ENCODE measurements at regions not wholly inside any gene's neighbourhood (a gene's known extent, or its start where the extent isn't known, plus 50 kb on each side); places are given as distances from the start of the nearest gene placed in this dataset.
"Not testable (repeated sequence)": the region's sequence is repeated elsewhere in the genome, so short reads cannot be mapped to it uniquely, and the experiment has no call there.

DNA sequence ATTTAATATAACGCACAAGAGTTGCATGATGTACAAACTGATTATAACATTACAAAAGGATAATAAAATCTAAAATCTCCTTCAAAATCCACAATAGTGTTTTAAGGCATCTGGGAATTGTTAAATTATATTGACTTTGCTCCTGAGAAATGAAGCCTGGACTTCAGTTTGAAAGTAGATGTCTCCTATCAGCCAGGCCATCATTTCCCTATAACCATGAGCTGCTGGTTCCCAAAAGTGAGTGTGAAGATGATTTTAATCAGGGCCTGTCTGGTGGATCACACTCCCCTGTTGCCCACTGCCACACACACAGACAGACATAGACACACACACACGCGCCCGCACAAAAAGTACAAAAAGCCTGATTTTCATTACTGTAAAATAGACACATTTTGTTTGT, 480.7 kb downstream of the RPS29 start:
- no peak for DNase-seq

DNA sequence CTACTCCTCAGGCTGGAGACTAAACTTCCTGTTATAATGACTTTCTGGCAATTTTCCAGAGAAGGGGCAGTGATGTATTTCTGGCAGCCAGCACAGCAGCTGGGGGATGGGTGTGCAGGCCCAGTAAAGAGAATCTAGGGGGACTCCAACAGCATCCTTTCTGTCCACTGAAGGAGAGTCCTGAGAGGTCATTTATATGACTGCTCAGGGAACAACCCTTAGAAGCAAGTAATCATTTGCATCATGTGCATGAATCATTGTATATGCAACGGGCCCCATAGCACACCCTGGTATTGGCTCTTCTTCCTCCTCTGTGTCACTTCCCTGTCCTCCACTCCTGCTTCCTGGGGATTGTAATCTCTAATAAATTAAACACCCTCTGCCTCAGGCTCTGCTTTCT, 493.8 kb downstream of the RPS29 start:
- DNase-seq = no peak

DNA sequence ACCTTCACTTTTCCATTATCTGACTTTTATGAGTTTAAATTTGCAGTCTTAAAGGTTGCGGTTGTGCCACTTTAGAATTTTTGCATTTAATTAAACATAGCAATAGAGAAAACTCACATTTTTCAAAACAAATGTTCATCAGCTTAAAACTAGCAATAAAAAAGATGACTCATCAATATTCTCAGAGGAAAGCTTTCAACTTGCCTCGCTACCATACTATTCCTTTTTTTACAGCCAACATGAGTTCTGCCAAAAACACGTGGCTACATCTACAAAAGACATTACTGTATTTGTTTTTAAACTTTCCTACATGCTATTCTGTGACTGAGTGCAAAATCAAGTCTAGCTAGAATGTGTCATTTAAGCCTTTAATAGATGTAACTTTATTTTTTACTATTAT, 497.1 kb downstream of the RPS29 start:
- no peak for DNase-seq

DNA sequence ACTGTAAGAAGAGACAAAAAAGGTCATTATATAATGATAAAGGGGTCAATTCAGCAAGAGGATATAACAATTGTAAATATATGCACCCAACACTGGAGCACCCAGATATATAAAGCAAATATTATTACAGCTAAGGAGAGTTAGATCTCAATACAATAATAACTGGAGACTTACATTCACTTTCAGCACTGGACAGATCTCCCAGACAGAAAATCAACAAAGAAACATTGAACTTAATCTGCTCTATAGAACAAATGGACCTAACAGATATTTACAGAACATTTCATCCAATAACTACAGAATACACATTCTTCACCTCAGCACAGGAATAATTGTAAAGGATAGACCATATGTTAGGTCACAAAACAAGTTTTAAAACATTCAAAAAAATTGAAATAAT, 512.9 kb downstream of the RPS29 start:
- not testable (repeated sequence) for DNase-seq

DNA sequence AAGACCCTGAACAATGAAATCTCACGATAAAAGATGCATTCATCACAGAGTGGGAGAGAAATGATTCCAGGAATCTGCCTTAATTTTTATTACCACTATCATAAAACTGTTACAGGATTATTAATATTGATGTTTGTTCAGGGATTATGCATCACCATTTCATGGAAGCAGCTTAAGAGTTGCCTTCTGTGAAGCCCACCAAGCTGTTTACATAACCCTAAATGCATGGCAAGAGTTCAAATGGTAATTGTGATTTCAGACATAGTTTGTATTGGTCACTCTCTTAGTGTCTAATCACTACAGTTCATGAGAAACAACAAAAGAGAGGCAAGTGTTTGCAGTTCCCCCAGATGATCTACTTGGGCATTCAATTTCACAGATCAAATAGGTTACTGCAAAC, 527.7 kb downstream of the RPS29 start:
- no peak for DNase-seq

DNA sequence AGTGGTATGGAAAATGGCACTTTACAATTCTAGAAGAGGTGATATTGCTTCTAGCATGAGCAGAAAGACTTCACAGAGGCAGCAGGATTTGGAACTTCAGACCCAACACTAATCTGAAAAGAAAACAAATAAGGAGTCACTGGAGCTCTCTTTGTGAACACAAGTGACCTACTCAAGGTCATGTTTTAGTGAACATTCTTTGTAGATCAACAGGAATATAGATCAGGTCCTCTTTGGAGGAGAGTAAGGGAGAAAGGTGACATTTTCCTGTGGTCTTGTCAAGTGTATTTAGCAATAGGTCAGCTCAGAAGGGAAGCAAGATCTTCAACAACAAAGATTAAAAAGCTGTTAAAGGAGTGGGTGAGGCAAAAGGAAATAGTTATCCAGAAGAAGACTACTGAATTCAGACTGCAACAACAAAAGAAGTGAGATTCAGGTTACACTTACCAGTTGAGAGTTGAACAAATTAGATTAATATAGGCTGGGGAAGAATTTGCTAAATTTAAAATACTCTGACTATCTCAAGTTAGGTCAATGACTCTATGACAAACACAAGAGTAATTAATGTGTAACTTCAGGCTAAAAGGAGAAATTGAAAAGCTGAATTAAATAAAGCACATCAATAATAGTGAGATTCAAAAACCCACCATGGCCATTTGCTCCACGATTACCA, 528.2 kb downstream of the RPS29 start:
- no peak for DNase-seq

DNA sequence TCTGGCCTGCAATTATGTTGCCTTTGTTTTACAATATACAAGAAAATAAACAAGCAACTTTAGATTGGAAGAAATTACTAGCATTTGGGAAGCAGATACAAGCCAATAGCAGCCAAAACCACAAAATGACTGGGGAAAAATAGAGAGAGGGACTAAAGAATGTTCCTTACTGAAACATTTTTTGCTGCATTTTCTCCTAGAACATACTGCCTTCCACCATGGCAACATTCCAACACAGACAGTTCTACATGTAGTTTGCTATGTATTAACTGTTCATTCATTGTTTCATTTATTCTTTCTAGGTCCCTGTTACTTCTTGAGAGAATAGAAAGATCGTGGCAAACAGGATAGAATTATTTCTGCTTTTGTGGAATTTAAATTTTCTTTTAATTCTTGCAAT, 530.2 kb downstream of the RPS29 start:
- no peak for DNase-seq

DNA sequence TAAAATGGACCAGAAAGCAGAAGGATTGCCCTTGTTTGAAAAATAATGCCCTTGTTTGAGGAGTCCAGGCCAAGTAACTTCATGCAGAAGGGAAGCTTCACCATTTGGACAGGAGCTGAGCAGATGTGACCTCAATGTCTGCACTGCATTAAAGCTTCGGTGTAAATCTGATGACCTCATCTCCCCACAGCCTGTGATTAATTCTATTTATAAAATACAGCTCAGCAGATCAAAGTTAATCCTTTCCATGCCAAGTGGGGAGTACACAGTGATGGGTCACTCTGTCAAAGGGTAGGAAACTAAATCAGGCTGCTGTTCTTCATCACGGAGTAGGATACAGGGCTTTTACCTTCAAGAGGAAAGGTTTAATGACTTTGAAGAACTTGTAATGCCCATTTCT, 533.7 kb downstream of the RPS29 start:
- DNase-seq = no peak

DNA sequence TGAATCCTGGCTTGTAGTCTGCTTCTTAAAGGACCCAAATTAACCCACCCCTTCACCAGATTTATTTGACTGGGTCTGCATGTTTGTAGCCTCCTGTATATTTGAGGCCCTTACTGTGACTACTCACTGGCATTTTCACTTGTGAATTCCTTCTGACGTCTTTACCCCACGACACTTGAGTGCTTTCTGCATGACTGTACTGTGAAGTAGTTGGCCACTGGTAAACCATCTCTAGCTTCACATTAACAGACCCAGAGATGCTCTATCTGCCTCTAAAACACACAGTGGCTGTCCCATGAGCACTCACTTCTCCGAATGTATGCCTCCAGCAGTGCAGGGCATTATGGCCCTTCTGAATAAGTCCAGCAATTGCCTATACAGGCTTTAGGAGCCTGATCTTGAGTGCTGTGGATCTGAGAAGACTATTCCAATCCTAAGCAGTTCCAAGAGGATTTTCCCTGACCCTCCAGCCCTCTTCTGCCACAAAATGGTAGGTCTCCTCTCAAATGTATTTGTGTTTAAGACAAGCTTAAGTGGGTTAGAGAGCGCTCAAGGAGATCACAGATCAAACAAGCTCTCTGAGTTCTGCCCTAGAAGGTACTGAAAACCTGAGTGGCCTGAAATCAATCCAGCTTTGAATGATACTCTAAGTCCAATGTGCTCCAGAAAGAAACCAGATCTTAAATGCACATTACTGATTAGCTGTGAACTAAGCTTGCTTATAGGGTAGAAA, 534.7 kb downstream of the RPS29 start:
- no peak for DNase-seq

DNA sequence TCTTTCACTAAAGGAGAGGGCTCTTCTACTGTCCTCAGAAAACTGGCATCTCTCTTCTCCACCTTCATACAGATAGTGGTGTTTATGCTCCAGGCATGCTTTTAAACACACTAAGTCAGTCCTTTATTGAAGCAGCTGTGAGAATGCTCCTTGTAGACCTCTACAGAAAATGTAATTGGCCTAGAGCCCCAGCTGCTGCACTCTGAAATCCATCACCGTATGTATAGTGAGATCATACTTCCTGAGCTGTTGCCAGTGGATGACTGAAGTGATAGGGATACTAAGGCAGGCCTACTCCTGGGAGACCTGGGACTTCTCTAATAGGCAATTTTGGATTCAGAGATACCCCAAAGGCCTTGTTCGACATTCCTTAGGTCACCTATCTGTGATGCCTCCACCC, 535.4 kb downstream of the RPS29 start:
- DNase-seq = no peak

DNA sequence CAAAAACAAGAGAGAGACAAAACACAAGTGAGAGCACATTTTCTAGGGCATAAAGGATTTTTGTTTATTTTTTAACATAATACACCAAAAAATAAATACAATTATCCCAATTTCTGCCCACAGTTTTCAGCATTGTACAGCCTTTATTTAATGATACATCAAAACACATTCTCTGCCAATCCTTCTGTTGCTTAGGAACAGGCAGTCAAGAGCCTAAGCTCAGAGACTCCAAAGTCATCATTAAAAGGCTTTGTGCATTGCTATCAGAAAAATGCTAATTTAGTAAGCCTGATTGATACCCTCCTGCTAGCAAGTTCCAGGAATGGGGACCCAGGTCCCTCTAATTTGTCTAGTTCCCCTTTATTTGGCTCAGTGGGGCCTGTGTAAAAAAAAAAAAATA, 536.5 kb downstream of the RPS29 start:
- DNase-seq = no peak

DNA sequence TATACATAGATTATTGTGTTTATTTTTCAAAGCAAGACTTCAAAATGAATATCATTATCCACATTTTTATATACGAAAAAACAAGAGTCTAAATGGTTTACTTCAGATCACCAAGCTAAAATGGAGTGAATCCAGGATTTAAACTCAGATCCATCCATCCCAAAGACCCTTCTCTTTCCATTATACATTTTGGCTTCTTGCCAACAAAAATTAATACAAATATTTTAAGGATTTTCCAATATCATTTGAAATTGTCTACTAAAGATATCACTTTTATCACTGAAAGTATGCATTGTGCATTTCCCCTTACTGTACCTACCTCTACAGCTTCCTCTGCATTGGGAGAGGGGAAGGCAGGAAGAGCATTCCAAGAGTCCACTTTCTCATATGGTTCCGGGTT, 541.2 kb downstream of the RPS29 start:
- DNase-seq = no peak

DNA sequence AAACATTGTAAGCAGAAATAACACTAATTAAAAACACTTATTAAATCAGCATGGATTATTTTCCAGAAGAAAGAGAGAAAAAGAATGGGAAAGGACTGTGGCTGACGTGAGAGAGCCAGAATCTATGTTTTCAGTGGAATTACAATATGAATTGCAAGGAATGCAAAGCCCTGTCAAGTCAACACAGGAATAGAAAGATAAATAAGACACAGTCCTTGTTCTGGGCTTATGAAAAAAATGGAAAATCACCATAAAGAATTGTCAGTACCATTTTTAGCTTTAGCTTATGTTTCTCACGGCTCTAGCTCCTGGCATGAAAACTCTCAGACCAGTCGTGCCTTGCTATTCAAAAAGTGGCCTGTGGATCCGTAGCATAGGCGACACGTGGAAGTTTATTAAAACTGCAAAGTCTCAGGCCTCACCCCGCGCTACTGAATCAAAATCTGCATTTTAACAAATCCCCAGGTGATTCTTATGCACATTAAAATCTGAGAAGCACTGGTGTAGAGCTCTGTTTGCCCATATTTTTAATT, 549.1 kb downstream of the RPS29 start:
- DNase-seq = no peak

DNA sequence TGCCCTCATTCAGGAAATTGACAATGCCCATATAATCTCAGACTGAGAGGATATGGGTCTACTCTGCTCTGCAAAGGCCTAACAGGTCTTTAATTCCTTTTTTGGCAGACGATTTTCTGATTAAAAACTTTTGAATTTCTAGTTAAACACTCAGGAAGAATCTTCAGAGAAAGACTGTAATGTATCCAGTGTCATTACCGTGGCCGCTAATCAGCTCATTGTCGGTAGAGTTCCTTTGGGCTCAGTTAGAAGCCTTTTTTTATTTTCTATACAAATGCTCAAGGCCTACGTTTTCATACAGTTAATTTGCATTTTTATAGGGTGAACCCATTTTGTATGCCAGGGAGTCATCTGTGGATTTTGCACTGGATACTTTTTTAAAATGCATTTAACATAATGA, 549.9 kb downstream of the RPS29 start:
- DNase-seq = no peak

DNA sequence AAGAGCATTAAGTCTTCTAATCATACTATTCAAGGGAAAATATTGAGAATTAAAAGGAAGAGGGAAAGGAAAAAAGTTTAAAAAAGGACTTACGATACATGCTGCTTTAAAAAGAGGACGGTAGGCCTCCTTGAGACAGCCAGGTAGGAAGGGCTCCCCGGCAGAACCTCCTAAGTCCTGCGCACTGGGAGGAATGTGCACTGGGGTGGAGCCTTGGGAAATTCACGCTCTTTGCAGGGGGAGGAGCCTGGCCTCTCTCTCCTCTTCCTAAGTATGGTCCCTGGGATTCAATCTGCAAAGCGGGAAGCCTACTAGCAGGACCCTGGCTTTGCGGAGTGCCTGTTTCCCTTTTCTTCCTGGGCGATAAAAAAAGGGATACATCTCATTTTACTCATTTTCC, 553.0 kb downstream of the RPS29 start:
- DNase-seq = no peak

DNA sequence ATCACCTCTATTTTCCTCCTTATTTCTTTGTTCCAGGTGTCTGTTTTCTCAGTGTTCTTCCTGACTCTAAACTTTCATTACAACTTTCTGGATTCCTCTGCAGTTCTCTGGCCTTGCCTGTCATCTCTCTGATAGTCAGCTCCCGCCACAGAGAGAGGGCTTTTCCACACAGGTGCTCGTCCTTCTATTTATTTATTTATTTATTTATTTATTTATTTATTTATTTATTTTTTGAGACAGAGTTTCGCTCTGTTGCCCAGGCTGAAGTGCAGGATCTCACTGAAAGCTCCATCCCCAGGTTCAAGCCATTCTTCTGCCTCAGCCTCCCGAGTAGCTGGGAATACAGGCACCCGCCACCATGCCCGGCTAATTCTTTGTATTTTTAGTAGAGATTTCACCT, 554.5 kb downstream of the RPS29 start:
- DNase-seq = not testable (repeated sequence)

DNA sequence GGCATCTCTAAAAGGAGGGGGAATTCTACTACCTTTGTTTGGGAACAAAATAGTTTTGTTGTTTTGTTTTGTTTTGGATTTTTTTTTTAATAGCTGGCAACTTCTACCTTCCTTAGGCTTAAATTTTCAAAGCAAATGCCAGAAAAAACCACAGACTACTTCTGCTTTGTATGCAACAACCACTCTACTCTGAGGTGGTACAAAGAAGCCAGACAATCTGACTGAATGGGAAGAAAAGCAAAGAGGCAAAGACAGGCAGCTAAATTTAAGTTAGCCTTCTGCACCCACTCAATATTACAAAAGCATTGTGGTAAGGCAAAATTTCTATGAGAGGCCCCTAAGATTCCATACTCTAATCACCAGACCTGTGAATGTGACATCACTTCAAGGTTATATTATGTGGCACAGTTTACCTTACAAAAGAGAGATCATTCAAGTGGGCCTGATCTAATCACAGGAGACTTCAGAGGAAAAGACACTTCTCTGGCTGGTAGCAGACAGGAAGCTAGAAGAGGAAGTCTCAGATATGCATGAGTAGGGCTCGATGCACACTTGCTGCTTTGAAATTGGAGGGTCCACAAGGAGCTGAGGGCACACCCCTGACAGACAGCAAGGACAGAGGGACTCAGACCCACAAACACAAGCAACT, 566.6 kb downstream of the RPS29 start:
- no peak for DNase-seq

DNA sequence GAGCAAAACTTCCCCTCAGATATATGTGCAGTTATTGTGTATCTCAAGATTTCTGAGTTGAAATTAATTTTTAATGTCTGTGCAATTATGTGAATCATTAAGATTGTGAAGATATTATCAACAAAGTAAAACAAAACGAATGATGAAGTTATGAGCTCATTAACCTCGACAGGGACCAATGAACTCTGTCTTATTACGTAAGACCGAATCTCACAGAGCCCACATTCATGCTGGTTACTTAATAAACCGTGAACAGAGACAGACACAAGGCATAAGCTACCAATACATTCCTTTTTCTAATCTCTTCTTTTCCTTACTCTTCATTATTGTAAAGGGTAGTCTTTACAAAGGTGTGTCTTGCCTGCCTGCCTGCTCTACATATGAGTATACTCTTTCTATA, 568.7 kb downstream of the RPS29 start:
- DNase-seq = no peak

DNA sequence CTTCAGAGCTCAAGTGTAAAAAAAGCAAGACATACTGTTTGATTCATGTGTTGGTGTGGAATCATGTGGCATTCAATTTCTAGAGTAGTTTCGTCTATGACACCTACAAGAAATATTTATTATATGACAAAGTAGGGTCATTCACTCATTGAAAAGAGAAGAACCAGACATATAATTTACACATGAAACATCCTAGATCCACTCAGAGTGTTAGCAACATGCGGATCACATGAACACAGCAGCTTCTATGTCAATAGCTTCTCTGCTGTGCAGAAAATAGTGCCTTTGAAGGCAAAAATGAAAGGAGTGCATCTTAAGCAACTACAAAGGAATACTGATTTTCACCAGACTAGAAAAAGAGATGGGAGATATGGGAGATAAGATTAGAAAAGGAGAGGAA, 569.8 kb downstream of the RPS29 start:
- no peak for DNase-seq

DNA sequence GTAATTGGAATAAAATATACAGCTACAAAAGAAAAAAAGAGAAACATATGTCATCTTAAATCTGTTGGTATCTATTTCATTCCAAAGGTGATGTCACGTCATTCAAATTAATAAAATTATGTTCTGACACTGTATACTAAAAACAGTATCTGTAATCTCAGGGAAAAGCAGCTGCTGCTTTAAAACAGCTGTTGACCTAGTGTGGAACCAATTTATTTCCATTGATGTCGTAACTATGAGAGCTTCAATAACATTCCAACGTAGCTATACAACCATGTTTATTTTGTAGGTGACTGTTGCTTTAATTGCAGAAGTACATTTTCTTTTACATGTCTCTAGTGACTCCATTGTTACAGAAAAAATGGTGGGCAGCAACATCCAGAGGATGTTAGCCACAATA, 571.7 kb downstream of the RPS29 start:
- no peak for DNase-seq

DNA sequence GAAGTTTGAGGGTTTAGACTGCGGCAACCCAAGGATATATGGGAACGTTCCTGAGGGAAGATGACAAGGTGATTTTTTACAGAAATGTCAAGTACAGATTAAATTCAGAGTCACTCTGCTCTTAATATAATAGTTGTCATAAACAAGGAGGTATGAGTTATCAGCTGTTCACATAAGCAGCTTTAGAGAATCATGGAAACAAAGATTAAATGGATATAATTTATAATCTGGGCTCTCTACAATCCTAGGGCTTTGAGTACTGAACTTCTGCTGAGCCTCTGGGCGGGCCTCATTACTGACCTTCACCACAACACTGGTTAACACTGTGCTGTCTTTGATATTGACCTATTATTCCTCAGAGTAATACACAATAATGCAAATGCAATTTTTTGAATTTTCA, 577.8 kb downstream of the RPS29 start:
- no peak for DNase-seq

DNA sequence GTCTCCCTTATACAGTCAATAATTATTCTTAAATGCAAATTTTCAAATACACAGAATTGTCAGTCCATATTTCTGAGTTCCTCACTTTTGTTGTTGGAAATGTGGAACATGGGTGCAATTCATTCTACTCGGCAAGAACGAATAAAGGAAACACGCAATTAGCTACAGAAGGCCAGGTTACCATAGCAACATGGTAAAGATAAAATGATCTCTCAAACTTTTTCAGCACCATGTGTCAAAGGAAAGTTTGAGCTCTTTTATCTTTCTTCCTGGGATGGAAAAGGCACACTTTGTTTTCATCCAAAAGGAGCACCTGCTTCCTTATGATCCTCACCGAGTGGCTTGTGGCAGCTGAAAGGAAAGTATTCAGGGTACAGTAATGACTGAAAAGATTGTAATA, 595.0 kb downstream of the RPS29 start:
- no peak for DNase-seq

DNA sequence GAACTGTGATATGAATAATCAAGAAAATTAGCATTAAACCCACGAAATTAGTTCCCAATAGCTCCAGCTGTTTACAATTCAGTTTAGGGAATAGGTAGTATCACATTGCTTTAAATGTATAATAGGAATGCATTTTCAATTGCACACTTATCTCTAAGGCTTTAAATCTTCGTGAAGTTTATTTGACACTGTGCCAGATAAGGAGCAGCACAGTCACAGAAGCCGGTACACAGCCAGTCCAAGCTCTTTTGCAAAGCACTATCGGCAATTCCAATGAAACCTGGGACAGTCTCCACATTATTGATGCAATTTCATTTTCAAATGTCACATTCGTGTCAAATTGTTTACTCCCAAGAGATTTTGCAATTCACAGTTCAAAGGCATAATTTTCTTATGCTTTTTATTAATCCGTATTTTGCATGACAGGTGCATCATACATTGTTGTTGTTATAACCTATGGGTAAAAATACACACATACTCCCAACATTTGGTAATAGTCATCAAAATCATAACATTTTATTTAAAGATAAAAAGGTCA, 602.8 kb downstream of the RPS29 start:
- no peak for DNase-seq

DNA sequence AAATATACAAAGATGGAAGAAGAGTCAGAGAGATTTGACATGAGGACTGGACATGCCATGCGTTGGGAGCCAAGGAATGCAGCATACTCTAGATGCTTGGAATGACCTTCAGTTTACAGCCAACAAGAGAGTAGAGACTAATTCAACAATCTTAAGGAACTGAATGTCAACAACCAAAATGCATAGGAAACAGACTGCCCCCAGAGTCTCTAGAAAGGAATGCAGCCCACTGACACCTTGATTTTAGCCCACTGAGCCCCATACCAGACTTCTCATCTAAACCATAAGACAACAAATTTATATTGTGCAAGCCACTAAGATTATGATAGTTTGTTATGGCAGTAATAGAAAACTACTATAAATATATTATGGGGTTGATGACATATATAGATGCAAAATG, 611.2 kb downstream of the RPS29 start:
- no peak for DNase-seq

All from NCI-H2171 (cell line).